ENCODE measurements at regions not wholly inside any gene's neighbourhood (a gene's known extent, or its start where the extent isn't known, plus 50 kb on each side); places are given as distances from the start of the nearest gene placed in this dataset.

GRCh38 chr4:111736516-111736915 is 408.7 kb upstream of the FAM241A start:
- H3K9me3 ChIP-seq (ENCODE audit: control insufficient read depth in 2 of 3, insufficient read depth in 1 of 3, low read length in 3 of 3): no peaks in the 10 kb centered on the region
- FAIRE-seq: no peak
- intact Hi-C loops (cut with DNase I): no loop called here
- no peaks in the 10 kb centered on the region for H3K4me1 ChIP-seq (ENCODE audit: control insufficient read depth in 2 of 3, insufficient read depth in 2 of 3, low read depth in 1 of 3, low read length in 3 of 3)
- H3K9ac ChIP-seq (ENCODE audit: low read length in 3 of 3): no peak overlapping the region
- H3K27ac ChIP-seq (ENCODE audit: low read depth in 2 of 2, low read length in 2 of 2): no peak overlapping the region
- no peaks in the 10 kb centered on the region for H3K36me3 ChIP-seq (ENCODE audit: control insufficient read depth in 2 of 3, insufficient read depth in 3 of 3, low read length in 3 of 3)
- H3K4me3 ChIP-seq (ENCODE audit: low read length in 3 of 3): no peak overlapping the region
- DNase-seq: no peak
- no peaks in the 10 kb centered on the region for H3K27me3 ChIP-seq (ENCODE audit: control insufficient read depth, insufficient read depth, low read length)
- TF ChIP-seq, protein P1, sequence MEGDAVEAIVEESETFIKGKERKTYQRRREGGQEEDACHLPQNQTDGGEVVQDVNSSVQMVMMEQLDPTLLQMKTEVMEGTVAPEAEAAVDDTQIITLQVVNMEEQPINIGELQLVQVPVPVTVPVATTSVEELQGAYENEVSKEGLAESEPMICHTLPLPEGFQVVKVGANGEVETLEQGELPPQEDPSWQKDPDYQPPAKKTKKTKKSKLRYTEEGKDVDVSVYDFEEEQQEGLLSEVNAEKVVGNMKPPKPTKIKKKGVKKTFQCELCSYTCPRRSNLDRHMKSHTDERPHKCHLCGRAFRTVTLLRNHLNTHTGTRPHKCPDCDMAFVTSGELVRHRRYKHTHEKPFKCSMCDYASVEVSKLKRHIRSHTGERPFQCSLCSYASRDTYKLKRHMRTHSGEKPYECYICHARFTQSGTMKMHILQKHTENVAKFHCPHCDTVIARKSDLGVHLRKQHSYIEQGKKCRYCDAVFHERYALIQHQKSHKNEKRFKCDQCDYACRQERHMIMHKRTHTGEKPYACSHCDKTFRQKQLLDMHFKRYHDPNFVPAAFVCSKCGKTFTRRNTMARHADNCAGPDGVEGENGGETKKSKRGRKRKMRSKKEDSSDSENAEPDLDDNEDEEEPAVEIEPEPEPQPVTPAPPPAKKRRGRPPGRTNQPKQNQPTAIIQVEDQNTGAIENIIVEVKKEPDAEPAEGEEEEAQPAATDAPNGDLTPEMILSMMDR (IDR thresholded peaks at IDR 0.05; ENCODE audit: borderline replicate concordance, extremely low read depth, insufficient read depth): no peak

GRCh38 chr4:111744847-111745246 is 400.4 kb upstream of the FAM241A start:
- Histone ChIP-seq H3K27ac (ENCODE audit: low read depth in 2 of 2, low read length in 2 of 2) (no peak overlapping the region), H3K9ac (ENCODE audit: low read length in 3 of 3) (no peak overlapping the region), H3K36me3 (ENCODE audit: control insufficient read depth in 2 of 3, insufficient read depth in 3 of 3, low read length in 3 of 3) (no peaks in the 10 kb centered on the region), H3K9me3 (ENCODE audit: control insufficient read depth in 2 of 3, insufficient read depth in 1 of 3, low read length in 3 of 3) (no peaks in the 10 kb centered on the region), H3K4me1 (ENCODE audit: control insufficient read depth in 2 of 3, insufficient read depth in 2 of 3, low read depth in 1 of 3, low read length in 3 of 3) (no peaks in the 10 kb centered on the region), H3K4me3 (ENCODE audit: low read length in 3 of 3) (no peak overlapping the region), H3K27me3 (ENCODE audit: control insufficient read depth, insufficient read depth, low read length) (no peaks in the 10 kb centered on the region)
- DNase-seq (no peak), FAIRE-seq (no peak)
- intact Hi-C loops (cut with DNase I): no loop called here
- TF ChIP-seq, protein P1 (IDR thresholded peaks at IDR 0.05; ENCODE audit: borderline replicate concordance, extremely low read depth, insufficient read depth): no peak

GRCh38 chr4:111748157-111748556 is 397.1 kb upstream of the FAM241A start:
- Histone ChIP-seq H3K36me3 (ENCODE audit: control insufficient read depth in 2 of 3, insufficient read depth in 3 of 3, low read length in 3 of 3) (no peaks in the 10 kb centered on the region), H3K27ac (ENCODE audit: low read depth in 2 of 2, low read length in 2 of 2) (no peak overlapping the region), H3K4me1 (ENCODE audit: control insufficient read depth in 2 of 3, insufficient read depth in 2 of 3, low read depth in 1 of 3, low read length in 3 of 3) (no peaks in the 10 kb centered on the region), H3K9me3 (ENCODE audit: control insufficient read depth in 2 of 3, insufficient read depth in 1 of 3, low read length in 3 of 3) (no peaks in the 10 kb centered on the region), H3K27me3 (ENCODE audit: control insufficient read depth, insufficient read depth, low read length) (no peaks in the 10 kb centered on the region), H3K9ac (ENCODE audit: low read length in 3 of 3) (no peak overlapping the region), H3K4me3 (ENCODE audit: low read length in 3 of 3) (no peak overlapping the region)
- intact Hi-C loops (cut with DNase I): no loop called here
- TF ChIP-seq, protein P1 (IDR thresholded peaks at IDR 0.05; ENCODE audit: borderline replicate concordance, extremely low read depth, insufficient read depth): no peak
- DNase-seq (no peak), FAIRE-seq (no peak)

DNA sequence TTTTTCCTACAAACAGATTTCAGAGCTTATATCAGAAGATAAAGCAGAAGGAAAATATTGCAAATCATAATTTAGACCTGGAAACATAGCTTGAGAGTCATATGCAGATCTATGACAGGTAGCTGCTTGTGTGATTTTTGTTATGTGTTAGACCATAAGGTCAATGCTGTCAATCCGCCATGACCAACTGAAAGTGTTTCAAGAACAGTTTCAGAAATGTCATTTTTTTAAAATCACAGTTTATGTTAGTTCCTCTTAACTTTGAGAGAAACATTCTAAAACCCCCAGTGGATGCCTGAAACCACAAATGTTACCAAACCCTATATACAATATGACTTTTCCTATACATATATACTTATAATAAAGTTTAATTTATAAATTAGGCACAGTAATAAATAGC is 391.3 kb upstream of the FAM241A start:
- peaks cover 0 to 2% (median 0%) of the 10 kb centered on the region in 3 donors for H3K9me3 ChIP-seq (ENCODE audit: control insufficient read depth in 2 of 3, insufficient read depth in 1 of 3, low read length in 3 of 3)
- H3K4me3 ChIP-seq (ENCODE audit: low read length in 3 of 3): no peak overlapping the region
- no peak overlapping the region for H3K9ac ChIP-seq (ENCODE audit: low read length in 3 of 3)
- intact Hi-C loops (cut with DNase I): no loop called here
- DNase-seq: no peak
- no peak overlapping the region for H3K27ac ChIP-seq (ENCODE audit: low read depth in 2 of 2, low read length in 2 of 2)
- H3K4me1 ChIP-seq (ENCODE audit: control insufficient read depth in 2 of 3, insufficient read depth in 2 of 3, low read depth in 1 of 3, low read length in 3 of 3): no peaks in the 10 kb centered on the region
- no peaks in the 10 kb centered on the region for H3K36me3 ChIP-seq (ENCODE audit: control insufficient read depth in 2 of 3, insufficient read depth in 3 of 3, low read length in 3 of 3)
- TF ChIP-seq, protein P1 (IDR thresholded peaks at IDR 0.05; ENCODE audit: borderline replicate concordance, extremely low read depth, insufficient read depth): no peak
- no peak for FAIRE-seq
- H3K27me3 ChIP-seq (ENCODE audit: control insufficient read depth, insufficient read depth, low read length): no peaks in the 10 kb centered on the region
